ENCODE measurements at regions not wholly inside any gene's neighbourhood (a gene's known extent, or its start where the extent isn't known, plus 50 kb on each side); places are given as distances from the start of the nearest gene placed in this dataset.

- peak; percentile 0 for DNase-seq (ENCODE audit: low read depth)
Observed at GRCh38 chr9:3732077-3733038, 206.6 kb upstream of the RFX3 start.

GRCh38 chr9:3730511-3730922, 204.7 kb upstream of the RFX3 start:
- DNase-seq (ENCODE audit: low read depth), result no peak

GRCh38 chr9:3721096-3721495, 195.3 kb upstream of the RFX3 start:
- DNase-seq (ENCODE audit: low read depth), result no peak

- DNase-seq (ENCODE audit: low read depth), result no peak
Observed at GRCh38 chr9:3719286-3719685, 193.5 kb upstream of the RFX3 start.

- no peak for DNase-seq (ENCODE audit: low read depth)
Observed at GRCh38 chr9:3716415-3716814, 190.6 kb upstream of the RFX3 start.

- no peak for DNase-seq (ENCODE audit: low read depth)
Observed at GRCh38 chr9:3708751-3709150, 182.9 kb upstream of the RFX3 start.

GRCh38 chr9:3704890-3705289, 179.1 kb upstream of the RFX3 start:
- no peak for DNase-seq (ENCODE audit: low read depth)

- no peak for DNase-seq (ENCODE audit: low read depth)
Observed at GRCh38 chr9:3700772-3701171, 175.0 kb upstream of the RFX3 start.

GRCh38 chr9:3699883-3700282, 174.1 kb upstream of the RFX3 start:
- DNase-seq (ENCODE audit: low read depth), result no peak

GRCh38 chr9:3698531-3698930, 172.7 kb upstream of the RFX3 start:
- no peak for DNase-seq (ENCODE audit: low read depth)

GRCh38 chr9:3698076-3698475, 172.3 kb upstream of the RFX3 start:
- no peak for DNase-seq (ENCODE audit: low read depth)

- no peak for DNase-seq (ENCODE audit: low read depth)
Observed at GRCh38 chr9:3696368-3696767, 170.6 kb upstream of the RFX3 start.

GRCh38 chr9:3692606-3693005, 166.8 kb upstream of the RFX3 start:
- no peak for DNase-seq (ENCODE audit: low read depth)

- no peak for DNase-seq (ENCODE audit: low read depth)
Observed at GRCh38 chr9:3689555-3689954, 163.8 kb upstream of the RFX3 start.

- DNase-seq (ENCODE audit: low read depth), result no peak
Observed at GRCh38 chr9:3687145-3687544, 161.3 kb upstream of the RFX3 start.

- no peak for DNase-seq (ENCODE audit: low read depth)
Observed at GRCh38 chr9:3682186-3682585, 156.4 kb upstream of the RFX3 start.

- DNase-seq (ENCODE audit: low read depth), result no peak
Observed at GRCh38 chr9:3677541-3677940, 151.7 kb upstream of the RFX3 start.

GRCh38 chr9:3676766-3677165, 151.0 kb upstream of the RFX3 start:
- no peak for DNase-seq (ENCODE audit: low read depth)

GRCh38 chr9:3675946-3676345, 150.1 kb upstream of the RFX3 start:
- no peak for DNase-seq (ENCODE audit: low read depth)

- DNase-seq (ENCODE audit: low read depth), result no peak
Observed at GRCh38 chr9:3674561-3674960, 148.8 kb upstream of the RFX3 start.

GRCh38 chr9:3672399-3672798, 146.6 kb upstream of the RFX3 start:
- no peak for DNase-seq (ENCODE audit: low read depth)

GRCh38 chr9:3664044-3664443, 138.2 kb upstream of the RFX3 start:
- no peak for DNase-seq (ENCODE audit: low read depth)

- no peak for DNase-seq (ENCODE audit: low read depth)
Observed at GRCh38 chr9:3662671-3663070, 136.9 kb upstream of the RFX3 start.

GRCh38 chr9:3660936-3661335, 135.1 kb upstream of the RFX3 start:
- DNase-seq (ENCODE audit: low read depth), result no peak
